Activated CD4-positive, alpha-beta T cell treated with anti-CD3 and anti-CD28 coated beads, Interleukin-2, amount 50 U/mL, for 1 hour (primary cell): ENCODE measurements at regions not wholly inside any gene's neighbourhood (a gene's known extent, or its start where the extent isn't known, plus 50 kb on each side); places are given as distances from the start of the nearest gene placed in this dataset.

ENCODE experiments used
- DNase-seq: peaks from one replicate; pipeline ENCODE4 v3.0.0-alpha.2; 2020

- DNase-seq: no peak
Observed at GRCh38 chr15:47397655-47398054, 319.6 kb upstream of the SEMA6D start.

- no peak for DNase-seq
Observed at GRCh38 chr15:47398132-47398531, 319.2 kb upstream of the SEMA6D start.

- DNase-seq: no peak
Observed at GRCh38 chr15:47398594-47398993, 318.7 kb upstream of the SEMA6D start.

GRCh38 chr15:47399100-47399499 is 318.2 kb upstream of the SEMA6D start:
- DNase-seq: no peak

- DNase-seq: no peak
Observed at GRCh38 chr15:47400603-47401002, 316.7 kb upstream of the SEMA6D start.

GRCh38 chr15:47401427-47401826 is 315.9 kb upstream of the SEMA6D start:
- no peak for DNase-seq

GRCh38 chr15:47402829-47403228 is 314.5 kb upstream of the SEMA6D start:
- DNase-seq: no peak

GRCh38 chr15:47404877-47405276 is 312.4 kb upstream of the SEMA6D start:
- DNase-seq: no peak

GRCh38 chr15:47405365-47406162 is 311.7 kb upstream of the SEMA6D start:
- no peak for DNase-seq

GRCh38 chr15:47407692-47408091 is 309.6 kb upstream of the SEMA6D start:
- DNase-seq: no peak

GRCh38 chr15:47409038-47409437 is 308.3 kb upstream of the SEMA6D start:
- DNase-seq: no peak

- no peak for DNase-seq
Observed at GRCh38 chr15:47409600-47409999, 307.7 kb upstream of the SEMA6D start.

GRCh38 chr15:47410247-47410646 is 307.1 kb upstream of the SEMA6D start:
- DNase-seq: no peak

- DNase-seq: no peak
Observed at GRCh38 chr15:47411733-47412132, 305.6 kb upstream of the SEMA6D start.

- DNase-seq: no peak
Observed at GRCh38 chr15:47412136-47412535, 305.2 kb upstream of the SEMA6D start.

- DNase-seq: no peak
Observed at GRCh38 chr15:47412802-47413201, 304.5 kb upstream of the SEMA6D start.

GRCh38 chr15:47414207-47414606 is 303.1 kb upstream of the SEMA6D start:
- DNase-seq: no peak

- DNase-seq: no peak
Observed at GRCh38 chr15:47415539-47415971, 301.8 kb upstream of the SEMA6D start.

- no peak for DNase-seq
Observed at GRCh38 chr15:47422881-47423665, 294.2 kb upstream of the SEMA6D start.

- no peak for DNase-seq
Observed at GRCh38 chr15:47427463-47427862, 289.8 kb upstream of the SEMA6D start.

GRCh38 chr15:47429376-47429775 is 287.9 kb upstream of the SEMA6D start:
- DNase-seq: no peak

- DNase-seq: no peak
Observed at GRCh38 chr15:47431501-47431900, 285.8 kb upstream of the SEMA6D start.

GRCh38 chr15:47432826-47433225 is 284.5 kb upstream of the SEMA6D start:
- no peak for DNase-seq

- DNase-seq: no peak
Observed at GRCh38 chr15:47434596-47434995, 282.7 kb upstream of the SEMA6D start.
